ENCODE measurements at regions not wholly inside any gene's neighbourhood (a gene's known extent, or its start where the extent isn't known, plus 50 kb on each side); places are given as distances from the start of the nearest gene placed in this dataset.

DNA sequence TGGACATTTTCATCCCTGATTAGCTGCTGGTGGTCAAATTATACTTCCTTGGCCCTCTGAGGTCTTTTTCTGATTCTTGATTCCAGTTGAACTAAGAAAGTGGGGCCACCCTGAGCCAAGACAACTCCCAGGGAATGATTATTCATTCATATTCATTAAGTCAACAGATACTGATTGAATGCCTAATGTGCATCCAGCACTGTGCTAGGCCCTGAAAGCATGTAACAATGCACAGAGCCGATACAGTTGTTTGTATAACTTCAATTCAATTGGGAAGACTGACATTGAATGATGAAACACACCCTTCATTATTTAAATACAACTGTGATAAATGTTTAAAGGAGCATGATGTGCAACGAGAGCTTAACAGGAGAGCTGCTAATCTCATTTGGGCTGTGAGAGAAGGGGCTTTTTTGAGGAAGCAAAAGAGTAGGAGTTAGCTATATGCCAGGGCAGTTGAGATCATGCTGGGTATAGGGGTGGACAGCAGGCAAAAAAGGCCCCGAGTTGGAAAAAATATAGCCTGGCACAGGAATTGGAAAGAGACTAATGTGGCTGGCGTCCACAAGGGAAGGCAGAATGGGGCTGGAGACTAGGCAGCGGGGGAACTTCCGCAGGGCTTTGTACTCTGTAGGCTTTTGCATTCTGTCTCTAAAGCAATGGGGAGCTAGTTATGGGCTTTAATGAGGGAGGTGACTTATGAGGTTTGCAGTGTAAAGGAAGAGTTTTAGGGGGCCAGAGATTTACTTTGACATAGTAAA is 57.2 kb upstream of the ACVR1 start:
- DNase-seq = no peak

DNA sequence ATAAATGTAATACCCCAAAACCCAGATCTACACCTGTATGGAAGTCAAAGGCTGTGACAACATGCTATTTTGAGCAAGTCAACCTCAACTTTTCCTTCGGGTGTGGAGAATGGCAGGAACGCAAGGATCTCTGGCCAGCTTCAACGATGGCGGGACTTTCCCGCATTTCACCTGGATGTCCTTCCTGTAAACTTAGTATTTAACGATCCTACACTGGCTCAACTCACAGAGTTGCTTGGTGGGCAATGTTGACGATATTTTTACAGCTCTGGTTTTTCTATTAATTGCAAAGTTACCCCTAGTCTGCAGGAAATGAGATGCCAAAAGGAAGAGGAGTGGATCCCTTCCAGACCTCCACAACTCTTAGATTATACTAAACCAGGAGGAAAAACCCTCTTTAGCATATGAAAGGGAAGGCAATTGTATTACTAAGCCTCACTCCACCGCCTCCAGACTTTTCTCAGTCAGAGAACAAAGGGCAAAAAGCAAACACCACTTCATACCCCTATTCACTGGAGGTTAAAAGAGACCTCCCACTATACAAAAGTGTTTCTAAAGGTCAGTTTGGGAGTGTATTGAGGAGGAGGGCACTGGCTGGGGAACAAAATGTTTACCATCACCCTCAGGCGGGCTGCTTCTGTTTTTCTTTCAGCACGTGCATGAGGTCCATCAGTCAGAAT is 56.5 kb upstream of the ACVR1 start:
- DNase-seq = no peak

DNA sequence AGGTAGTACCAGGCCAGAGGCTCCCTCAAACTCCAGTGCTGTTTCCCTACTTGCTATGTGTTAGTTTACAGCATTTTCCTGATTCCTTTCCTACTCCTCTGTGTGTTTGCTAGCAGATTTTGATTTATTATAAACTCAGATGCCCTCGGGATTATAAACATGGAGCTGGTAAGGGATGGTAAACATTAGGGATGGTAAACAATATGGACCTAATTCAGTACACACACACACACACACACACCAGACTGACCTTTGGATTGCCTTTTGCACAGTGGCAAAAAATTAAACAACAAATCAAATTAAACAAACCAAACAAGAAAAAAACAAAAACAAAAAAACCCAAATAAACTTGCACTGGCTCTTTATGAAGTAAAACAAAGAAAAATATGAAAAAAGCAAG is 55.4 kb upstream of the ACVR1 start:
- DNase-seq = no peak

DNA sequence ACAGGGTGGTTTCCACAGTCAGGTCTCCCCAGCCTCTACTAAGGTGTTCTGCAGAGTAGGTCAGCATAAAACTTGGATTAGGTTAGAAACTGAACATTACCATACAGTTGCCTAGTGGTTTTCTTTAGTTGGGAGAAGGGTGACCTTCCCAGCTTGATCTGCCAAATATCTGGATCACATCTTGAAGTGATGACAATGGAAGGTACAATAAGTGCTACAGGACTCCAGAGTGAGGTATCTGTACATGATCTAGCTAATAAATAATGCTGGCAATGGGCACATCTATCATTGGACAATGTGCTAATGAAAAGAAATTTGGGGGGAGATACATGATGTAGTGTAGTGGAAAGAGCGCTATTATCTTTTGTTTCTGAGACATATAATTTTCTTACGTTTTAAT is 54.6 kb upstream of the ACVR1 start:
- no peak for DNase-seq

DNA sequence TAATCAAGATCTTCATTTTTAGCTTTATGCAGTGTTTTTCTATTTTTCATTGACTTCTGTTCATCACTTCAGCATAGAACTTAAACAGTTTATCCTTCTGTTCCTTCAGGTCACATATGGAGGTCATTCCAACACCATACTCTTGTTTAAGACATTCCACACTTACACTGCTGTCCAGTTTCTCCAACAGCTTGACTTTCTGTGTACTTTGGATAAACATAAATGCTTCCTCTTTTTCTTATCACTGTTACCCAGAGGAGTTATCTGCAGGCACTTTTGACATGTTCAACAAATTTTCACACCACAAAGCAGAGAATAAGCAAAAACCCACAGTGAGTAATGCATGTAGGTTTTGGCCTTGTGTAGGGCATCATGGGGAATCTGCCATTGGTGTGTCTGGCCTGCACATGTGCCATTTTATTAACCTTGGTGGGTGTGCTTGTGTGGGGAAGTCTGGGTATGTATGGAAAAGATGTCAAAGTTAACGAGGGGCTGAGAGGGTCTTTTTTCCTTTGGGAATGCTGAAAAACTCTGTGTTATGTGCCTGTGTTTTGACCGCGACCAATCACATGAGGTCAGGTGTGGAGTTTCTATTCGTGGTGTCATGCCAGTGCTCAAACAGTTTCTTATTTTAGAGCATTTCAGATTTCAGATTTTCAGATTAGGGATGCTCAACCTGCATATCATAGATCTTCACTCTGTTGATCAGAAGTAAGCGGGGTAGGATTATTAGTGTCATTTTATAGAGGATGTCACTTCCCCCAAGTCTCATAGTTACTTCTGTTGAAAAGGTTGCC is 53.9 kb upstream of the ACVR1 start:
- DNase-seq = no peak

DNA sequence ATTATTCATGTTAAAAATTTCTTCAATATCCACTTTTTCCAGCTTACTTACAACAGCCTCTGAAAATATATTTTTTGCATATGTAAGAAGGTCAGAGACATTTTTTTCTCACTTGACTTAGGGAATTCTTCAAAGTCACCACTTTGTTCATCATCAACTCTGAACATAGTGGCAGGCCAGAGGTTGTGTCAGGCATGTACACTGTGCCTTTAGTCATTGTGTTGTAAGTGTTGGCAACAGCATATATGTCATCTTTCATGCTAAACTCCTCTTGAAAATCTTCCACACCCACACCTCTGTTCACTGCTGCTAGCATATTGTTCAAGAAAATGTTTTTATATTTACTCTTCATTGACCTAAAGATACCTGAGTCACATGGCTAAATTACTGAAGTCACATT is 52.2 kb upstream of the ACVR1 start:
- no peak for DNase-seq

DNA sequence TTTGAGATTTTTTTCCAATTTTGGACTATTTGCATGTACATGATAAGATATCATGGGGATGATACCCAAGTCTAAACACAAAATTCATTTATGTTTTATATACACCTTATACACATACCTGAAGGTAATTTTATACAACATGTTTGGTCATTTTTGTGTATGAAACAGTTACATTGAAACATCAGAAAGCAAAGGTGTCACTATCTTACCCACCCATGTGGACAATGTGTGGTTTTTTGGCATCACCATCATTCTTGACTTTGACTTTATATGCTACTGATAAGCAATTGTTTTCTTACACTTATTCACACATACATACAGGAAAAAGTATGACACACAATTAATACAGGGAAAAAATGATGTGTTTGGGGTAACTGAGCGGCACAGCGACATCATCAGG is 51.0 kb upstream of the ACVR1 start:
- DNase-seq = no peak

Data from NCI-H2029 (cell line).